ENCODE measurements at regions not wholly inside any gene's neighbourhood (a gene's known extent, or its start where the extent isn't known, plus 50 kb on each side); places are given as distances from the start of the nearest gene placed in this dataset.

DNA sequence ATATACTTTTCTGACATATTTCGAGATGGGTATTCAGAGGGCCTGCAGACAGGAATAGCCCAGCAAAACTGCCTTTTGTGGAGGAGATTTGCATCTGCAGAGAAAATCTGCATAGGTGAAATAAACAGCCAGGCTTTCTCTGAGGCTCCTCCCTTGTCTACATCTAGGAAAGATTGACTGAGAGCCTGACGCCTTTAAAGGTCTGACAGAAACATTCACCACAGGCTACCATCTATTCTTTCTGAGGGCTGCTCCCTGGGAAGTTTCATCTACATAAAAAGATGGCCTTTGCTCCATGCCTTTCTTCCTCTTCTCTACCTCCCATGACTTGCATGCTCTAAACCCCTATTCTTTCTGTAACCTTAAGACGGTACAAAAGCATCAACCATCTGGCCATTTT, 55.0 kb upstream of the AP1S2 start:
- H4K5ac ChIP-seq (ENCODE audit: insufficient read length, low read depth, low read length) = no peak overlapping the region
- no peaks in the 10 kb centered on the region for H3K79me2 ChIP-seq (ENCODE audit: insufficient read depth, low read length)
- no peak overlapping the region for H2AFZ ChIP-seq (ENCODE audit: low read length)
- no peak for TF ChIP-seq CTCF (conservative IDR thresholded peaks at IDR 0.05)
- H3K23me2 ChIP-seq (ENCODE audit: insufficient read length, low read depth, low read length, poor library complexity, severe bottlenecking) = no peaks in the 10 kb centered on the region
- H2BK20ac ChIP-seq (ENCODE audit: low read depth, low read length, poor library complexity, severe bottlenecking) = no peak overlapping the region
- no peak overlapping the region for H4K8ac ChIP-seq (replicated peaks; ENCODE audit: insufficient read length, low read depth, low read length)
- no peak overlapping the region for H3K56ac ChIP-seq (ENCODE audit: insufficient read length, low read depth, low read length)
- H3K27ac ChIP-seq (ENCODE audit: insufficient read length, low read depth, low read length) = peak overlapping the region; percentile 96
- H3K9ac ChIP-seq (ENCODE audit: extremely low read depth, insufficient read length, low read length) = no peak overlapping the region
- H3K9me3 Mint-ChIP-seq = peaks cover 0 to 3% of the 10 kb centered on the region in 2 experiments; a peak in 1 of 5 replicates
- H3K27me3 ChIP-seq (ENCODE audit: insufficient read depth, low read length) = no peaks in the 10 kb centered on the region
- H3K23ac ChIP-seq (ENCODE audit: insufficient read length, low read depth, low read length) = no peak overlapping the region
- H3K4me3 Mint-ChIP-seq = peak overlapping the region in 1 of 2 experiments; percentile 65; a peak in 3 of 5 replicates
- no peak overlapping the region for H4K91ac ChIP-seq (ENCODE audit: insufficient read length, low read depth, low read length)
- no peak overlapping the region for H2BK15ac ChIP-seq (ENCODE audit: low read depth, low read length)
- H2BK5ac ChIP-seq (ENCODE audit: insufficient read length, low read length) = no peak overlapping the region
- peaks cover 10% of the 10 kb centered on the region; the same call in 1 of the 2 replicates for H3K4me1 ChIP-seq (ENCODE audit: insufficient read depth, low read length)
- no peak overlapping the region for H2AK5ac ChIP-seq (ENCODE audit: insufficient read length, low read length)
- peaks cover 48 to 51% of the 10 kb centered on the region in 2 experiments for H3K4me1 Mint-ChIP-seq
- H2BK12ac ChIP-seq (ENCODE audit: insufficient read length, low read depth, low read length) = no peak overlapping the region
- peak overlapping the region; percentile 6 for H3K4me2 ChIP-seq (ENCODE audit: insufficient read depth, insufficient read length, low read length)
- no peaks in the 10 kb centered on the region for H3K79me1 ChIP-seq (ENCODE audit: insufficient read depth, low read depth, low read length, poor library complexity, severe bottlenecking)
- peak overlapping the region; percentile 40 for H2BK120ac ChIP-seq (ENCODE audit: low read depth, low read length, poor library complexity, severe bottlenecking)
- H3K18ac ChIP-seq (ENCODE audit: insufficient read length, low read depth, low read length) = no peak overlapping the region
- peak; percentile 70 for DNase-seq
- H3K27me3 Mint-ChIP-seq (ENCODE audit: low read depth) = no peaks in the 10 kb centered on the region
- no peak overlapping the region for H3K14ac ChIP-seq (ENCODE audit: insufficient read depth, low read length)
- WGBS (ENCODE audit: extremely low coverage, insufficient read length, low lambda C conversion rate) = no CpG with 5 or more reads among the region's 3 CpGs
- H3K9me3 ChIP-seq (ENCODE audit: control insufficient read depth, low read depth, low read length) = no peaks in the 10 kb centered on the region
- H3K27ac Mint-ChIP-seq = peak overlapping the region; percentile 94 to 99 (median 99); a peak in 6 of 7 replicates
- H3K4ac ChIP-seq (ENCODE audit: low read depth, low read length) = no peak overlapping the region
- no peak overlapping the region for H3T11ph ChIP-seq (ENCODE audit: low read length)
- H4K20me1 ChIP-seq (ENCODE audit: control insufficient read depth, insufficient read depth, insufficient read length) = no peaks in the 10 kb centered on the region
- H3K36me3 Mint-ChIP-seq (ENCODE audit: insufficient read depth in 1 of 3, low read depth in 3 of 3) = peaks cover 0 to 10% (median 0%) of the 10 kb centered on the region in 3 experiments; a peak in 2 of 7 replicates
